ENCODE measurements at regions not wholly inside any gene's neighbourhood (a gene's known extent, or its start where the extent isn't known, plus 50 kb on each side); places are given as distances from the start of the nearest gene placed in this dataset.

DNA sequence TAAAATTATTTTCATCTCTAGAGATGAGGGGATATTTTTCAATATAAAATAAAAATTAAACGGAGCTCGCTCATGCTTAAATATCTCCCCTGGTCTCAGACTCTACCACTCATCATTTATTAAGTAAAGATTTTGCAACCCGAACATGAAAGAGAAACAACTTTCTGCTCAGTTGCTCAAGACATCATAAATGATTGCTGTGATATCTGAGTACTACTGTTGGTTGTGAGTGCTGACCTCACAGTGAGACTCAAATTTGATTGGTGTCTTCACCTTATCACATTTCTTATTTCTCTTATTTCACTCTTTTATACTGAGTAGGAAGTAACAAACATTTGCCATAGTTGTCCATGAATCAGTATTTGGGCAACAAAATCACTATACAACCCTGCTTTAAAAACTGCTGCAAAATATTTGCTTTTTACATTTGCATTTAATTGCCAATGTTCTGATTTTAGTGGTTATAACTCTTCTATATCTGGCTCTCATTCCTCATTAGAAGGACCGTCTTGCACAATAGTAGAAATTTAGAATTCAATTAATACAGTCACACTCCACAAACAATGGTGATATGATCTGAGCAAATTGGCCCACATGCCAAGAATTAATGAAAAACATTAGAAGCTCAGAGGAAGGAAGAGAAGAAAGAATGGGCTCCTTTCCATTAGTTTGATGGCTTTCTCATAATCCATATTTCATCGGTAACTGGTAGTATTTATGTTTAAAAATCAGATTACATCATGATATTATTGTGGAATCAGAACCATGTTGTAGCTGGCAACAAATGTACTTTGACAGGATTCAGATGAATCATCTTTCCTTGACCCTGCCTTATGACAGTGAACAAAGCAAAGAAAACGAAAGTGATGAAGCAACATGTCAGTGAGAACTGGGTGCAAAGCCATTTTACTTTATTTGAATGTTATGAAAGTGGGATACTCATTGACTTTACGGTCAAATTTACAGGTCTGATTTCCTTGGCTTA, 973.6 kb upstream of the TENM4 start:
- 87% methylated on average over 7 of the region's 7 CpGs for WGBS, 2 donors
- intact Hi-C loops (cut with DNase I), result no loop called here
- H3K9me3 ChIP-seq, result no peaks in the 10 kb centered on the region
- no peak overlapping the region for H3K4me3 ChIP-seq
- H3K4me1 ChIP-seq, result no peaks in the 10 kb centered on the region
- TF ChIP-seq EP300 (IDR thresholded peaks at IDR 0.05) (no peak), POLR2A (IDR thresholded peaks at IDR 0.05) (no peak), POLR2AphosphoS5 (IDR thresholded peaks at IDR 0.05) (no peak)
- TF ChIP-seq, protein P1, sequence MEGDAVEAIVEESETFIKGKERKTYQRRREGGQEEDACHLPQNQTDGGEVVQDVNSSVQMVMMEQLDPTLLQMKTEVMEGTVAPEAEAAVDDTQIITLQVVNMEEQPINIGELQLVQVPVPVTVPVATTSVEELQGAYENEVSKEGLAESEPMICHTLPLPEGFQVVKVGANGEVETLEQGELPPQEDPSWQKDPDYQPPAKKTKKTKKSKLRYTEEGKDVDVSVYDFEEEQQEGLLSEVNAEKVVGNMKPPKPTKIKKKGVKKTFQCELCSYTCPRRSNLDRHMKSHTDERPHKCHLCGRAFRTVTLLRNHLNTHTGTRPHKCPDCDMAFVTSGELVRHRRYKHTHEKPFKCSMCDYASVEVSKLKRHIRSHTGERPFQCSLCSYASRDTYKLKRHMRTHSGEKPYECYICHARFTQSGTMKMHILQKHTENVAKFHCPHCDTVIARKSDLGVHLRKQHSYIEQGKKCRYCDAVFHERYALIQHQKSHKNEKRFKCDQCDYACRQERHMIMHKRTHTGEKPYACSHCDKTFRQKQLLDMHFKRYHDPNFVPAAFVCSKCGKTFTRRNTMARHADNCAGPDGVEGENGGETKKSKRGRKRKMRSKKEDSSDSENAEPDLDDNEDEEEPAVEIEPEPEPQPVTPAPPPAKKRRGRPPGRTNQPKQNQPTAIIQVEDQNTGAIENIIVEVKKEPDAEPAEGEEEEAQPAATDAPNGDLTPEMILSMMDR (IDR thresholded peaks at IDR 0.05), result no peak
- DNase-seq, result no peak
- H3K27ac ChIP-seq, result no peak overlapping the region
- no peaks in the 10 kb centered on the region for H3K36me3 ChIP-seq
- no peaks in the 10 kb centered on the region for H3K27me3 ChIP-seq

GRCh38 chr11:80412604-80413003, 971.8 kb upstream of the TENM4 start:
- no peak for DNase-seq
- Histone ChIP-seq H3K9me3 (no peaks in the 10 kb centered on the region), H3K27me3 (no peaks in the 10 kb centered on the region), H3K36me3 (no peaks in the 10 kb centered on the region), H3K4me1 (no peaks in the 10 kb centered on the region), H3K4me3 (no peak overlapping the region), H3K27ac (no peak overlapping the region)
- WGBS, 2 donors, result 67 to 78% methylated on average over 5 of the region's 5 CpGs
- TF ChIP-seq, protein P1 (IDR thresholded peaks at IDR 0.05), result no peak
- no peak for TF ChIP-seq EP300 (IDR thresholded peaks at IDR 0.05)
- no peak for TF ChIP-seq POLR2AphosphoS5 (IDR thresholded peaks at IDR 0.05)
- no peak for TF ChIP-seq POLR2A (IDR thresholded peaks at IDR 0.05)
- intact Hi-C loops (cut with DNase I), result no loop called here

DNA sequence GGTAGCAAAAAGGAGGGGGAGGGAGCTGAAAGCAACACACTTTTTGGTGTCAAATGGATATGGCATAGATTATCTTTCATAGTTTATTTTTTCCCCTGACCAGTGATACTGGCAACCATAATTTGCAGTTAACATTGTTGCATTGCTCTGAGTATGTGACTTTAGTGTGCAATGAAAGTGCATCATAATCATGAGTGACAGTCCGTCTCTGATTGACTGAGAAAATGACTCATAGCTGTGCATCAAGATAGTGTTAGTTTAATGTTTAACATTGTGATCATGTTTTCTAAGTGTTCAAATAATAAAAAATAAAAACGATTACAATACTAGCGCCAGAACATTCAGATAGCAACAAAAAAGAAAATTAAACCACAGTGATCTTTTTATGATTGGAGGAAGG, 952.4 kb upstream of the TENM4 start:
- H3K27ac ChIP-seq, result no peak overlapping the region

DNA sequence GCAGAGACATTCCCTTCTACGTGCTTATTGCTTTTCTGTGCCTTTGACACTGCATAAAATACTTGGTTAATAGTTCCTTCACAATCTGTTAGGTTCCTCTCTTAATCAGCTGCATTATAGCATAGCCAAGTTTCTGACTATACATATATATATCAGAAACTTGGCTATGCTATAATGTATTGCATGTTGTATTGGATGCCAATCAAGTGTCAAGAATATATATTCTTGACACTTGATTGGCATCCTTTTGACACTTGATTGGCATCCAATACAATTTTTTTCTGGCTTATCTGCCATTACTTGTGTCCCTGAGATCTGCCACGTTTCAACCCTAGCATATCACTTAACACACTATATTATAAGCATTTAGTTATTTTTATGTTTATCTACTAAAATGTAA, 949.7 kb upstream of the TENM4 start:
- Histone ChIP-seq H3K27ac (no peak overlapping the region), H3K4me3 (no peak overlapping the region), H3K36me3 (no peaks in the 10 kb centered on the region), H3K9me3 (no peaks in the 10 kb centered on the region), H3K4me1 (no peaks in the 10 kb centered on the region), H3K27me3 (no peaks in the 10 kb centered on the region)
- TF ChIP-seq EP300 (IDR thresholded peaks at IDR 0.05) (no peak), POLR2AphosphoS5 (IDR thresholded peaks at IDR 0.05) (no peak), POLR2A (IDR thresholded peaks at IDR 0.05) (no peak)
- TF ChIP-seq, protein P1 (IDR thresholded peaks at IDR 0.05), result no peak
- DNase-seq, result no peak
- 62 to 75% methylated on average over 2 of the region's 2 CpGs for WGBS, 2 donors
- intact Hi-C loops (cut with DNase I), result no loop called here

More for the DNA sequence above, 952.4 kb upstream of the TENM4 start:
- 20 to 62% methylated on average over 3 of the region's 3 CpGs for whole genome bisulfite sequencing, 2 donors
- no peaks in the 10 kb centered on the region for H3K4me1 ChIP-seq
- H3K4me3 ChIP-seq, result no peak overlapping the region
- intact Hi-C loops (cut with DNase I), result no loop called here
- no peaks in the 10 kb centered on the region for H3K27me3 ChIP-seq
- TF ChIP-seq POLR2AphosphoS5 (IDR thresholded peaks at IDR 0.05) (no peak), POLR2A (IDR thresholded peaks at IDR 0.05) (no peak), EP300 (IDR thresholded peaks at IDR 0.05) (no peak)
- TF ChIP-seq, protein P1 (IDR thresholded peaks at IDR 0.05), result no peak
- H3K9me3 ChIP-seq, result no peaks in the 10 kb centered on the region
- no peaks in the 10 kb centered on the region for H3K36me3 ChIP-seq
- no peak for DNase-seq

Data from sigmoid colon (tissue), 6 donors.